Osteocyte (in vitro differentiated cells): ENCODE measurements at regions not wholly inside any gene's neighbourhood (a gene's known extent, or its start where the extent isn't known, plus 50 kb on each side); places are given as distances from the start of the nearest gene placed in this dataset.

ENCODE experiments used
- DNase-seq: peaks from one replicate; pipeline ENCODE4 v3.0.0; 2021; ENCODE audit warnings: mixed read lengths; ENCODE audit not compliant: unreplicated experiment; ENCODE audit errors: extremely low spot score
- H3K27ac Mint-ChIP-seq: one replicate; pipeline ENCODE4 v1.8.0; 2021; ENCODE audit warnings: mild to moderate bottlenecking, mixed read lengths; ENCODE audit not compliant: unreplicated experiment
- H3K27me3 Mint-ChIP-seq: one replicate; pipeline ENCODE4 v1.8.0; 2021; ENCODE audit warnings: mixed read lengths; ENCODE audit not compliant: unreplicated experiment
- H3K36me3 Mint-ChIP-seq: one replicate; pipeline ENCODE4 v1.8.0; 2021; ENCODE audit warnings: mixed read lengths; ENCODE audit not compliant: unreplicated experiment
- H3K4me1 Mint-ChIP-seq: one replicate; pipeline ENCODE4 v1.8.0; 2021; ENCODE audit warnings: mixed read lengths; ENCODE audit not compliant: unreplicated experiment
- H3K4me3 Mint-ChIP-seq: one replicate; pipeline ENCODE4 v1.8.0; 2021; ENCODE audit warnings: mild to moderate bottlenecking, moderate library complexity, mixed read lengths; ENCODE audit not compliant: unreplicated experiment
- H3K9me3 Mint-ChIP-seq: one replicate; pipeline ENCODE4 v1.8.0; 2021; ENCODE audit warnings: mixed read lengths; ENCODE audit not compliant: unreplicated experiment
- CTCF ChIP-seq: fragments of 200-600 bp; sonication (generic); IDR thresholded peaks from 2 replicates; pipeline ENCODE4 v1.5.0; 2021; ENCODE audit warnings: antibody characterized with exemption, mild to moderate bottlenecking, moderate library complexity

- Mint-ChIP-seq H3K36me3 (no peaks in the 10 kb centered on the region), H3K9me3 (no peaks in the 10 kb centered on the region), H3K4me1 (no peaks in the 10 kb centered on the region), H3K4me3 (no peak overlapping the region), H3K27me3 (peaks cover 10% of the 10 kb centered on the region), H3K27ac (no peak overlapping the region)
- DNase-seq, result no peak
- TF ChIP-seq CTCF, result no peak
These were observed 483.9 kb downstream of the PYDC2 start for GRCh38 chr3:191944835-191945234.

GRCh38 chr3:191952186-191952585, 491.2 kb downstream of the PYDC2 start:
- no peak overlapping the region for H3K27ac Mint-ChIP-seq
- H3K4me1 Mint-ChIP-seq, result no peaks in the 10 kb centered on the region
- no peaks in the 10 kb centered on the region for H3K36me3 Mint-ChIP-seq
- no peaks in the 10 kb centered on the region for H3K9me3 Mint-ChIP-seq
- H3K27me3 Mint-ChIP-seq, result no peaks in the 10 kb centered on the region
- H3K4me3 Mint-ChIP-seq, result no peak overlapping the region
- no peak for TF ChIP-seq CTCF
- DNase-seq, result no peak

GRCh38 chr3:191952609-191953008, 491.6 kb downstream of the PYDC2 start:
- no peak overlapping the region for H3K4me3 Mint-ChIP-seq
- no peaks in the 10 kb centered on the region for H3K4me1 Mint-ChIP-seq
- no peaks in the 10 kb centered on the region for H3K9me3 Mint-ChIP-seq
- no peaks in the 10 kb centered on the region for H3K36me3 Mint-ChIP-seq
- no peak overlapping the region for H3K27ac Mint-ChIP-seq
- no peak for TF ChIP-seq CTCF
- DNase-seq, result no peak
- H3K27me3 Mint-ChIP-seq, result no peaks in the 10 kb centered on the region

GRCh38 chr3:191958980-191959671, 498.2 kb downstream of the PYDC2 start:
- no peak for TF ChIP-seq CTCF
- DNase-seq, result no peak
- no peaks in the 10 kb centered on the region for H3K9me3 Mint-ChIP-seq
- H3K36me3 Mint-ChIP-seq, result no peaks in the 10 kb centered on the region
- no peaks in the 10 kb centered on the region for H3K27me3 Mint-ChIP-seq
- no peak overlapping the region for H3K27ac Mint-ChIP-seq
- H3K4me1 Mint-ChIP-seq, result peaks cover 3% of the 10 kb centered on the region
- no peak overlapping the region for H3K4me3 Mint-ChIP-seq

GRCh38 chr3:191959876-191960413, 499.0 kb downstream of the PYDC2 start:
- no peaks in the 10 kb centered on the region for H3K27me3 Mint-ChIP-seq
- no peak for DNase-seq

More at GRCh38 chr3:191959876-191960413, 499.0 kb downstream of the PYDC2 start:
- Mint-ChIP-seq H3K9me3 (no peaks in the 10 kb centered on the region), H3K36me3 (no peaks in the 10 kb centered on the region), H3K4me1 (peaks cover 3% of the 10 kb centered on the region), H3K27ac (no peak overlapping the region), H3K4me3 (no peak overlapping the region)
- TF ChIP-seq CTCF, result no peak
